ENCODE measurements at regions not wholly inside any gene's neighbourhood (a gene's known extent, or its start where the extent isn't known, plus 50 kb on each side); places are given as distances from the start of the nearest gene placed in this dataset.
"Not testable (repeated sequence)": the region's sequence is repeated elsewhere in the genome, so short reads cannot be mapped to it uniquely, and the experiment has no call there.

- no peak for DNase-seq
Measured at GRCh38 chrX:110964786-110965185, 131.2 kb upstream of the PAK3 start.

GRCh38 chrX:110962451-110962850 is 133.5 kb upstream of the PAK3 start:
- DNase-seq, result no peak

GRCh38 chrX:110955706-110956105 is 140.3 kb upstream of the PAK3 start:
- no peak for DNase-seq

- no peak for DNase-seq
Measured at GRCh38 chrX:110954428-110955100, 141.4 kb upstream of the PAK3 start.

- DNase-seq, result no peak
Measured at GRCh38 chrX:110951472-110952269, 144.3 kb upstream of the PAK3 start.

GRCh38 chrX:110944751-110945675 is 149.4 kb upstream of the CHRDL1 start:
- DNase-seq, result no peak

- no peak for DNase-seq
Measured at GRCh38 chrX:110944311-110944750, 148.7 kb upstream of the CHRDL1 start.

- no peak for DNase-seq
Measured at GRCh38 chrX:110941906-110942305, 146.3 kb upstream of the CHRDL1 start.

- no peak for DNase-seq
Measured at GRCh38 chrX:110938977-110939732, 143.5 kb upstream of the CHRDL1 start.

- DNase-seq, result no peak
Measured at GRCh38 chrX:110924871-110925270, 129.3 kb upstream of the CHRDL1 start.

GRCh38 chrX:110920991-110921390 is 125.4 kb upstream of the CHRDL1 start:
- no peak for DNase-seq

- DNase-seq, result no peak
Measured at GRCh38 chrX:110915570-110915969, 120.0 kb upstream of the CHRDL1 start.

GRCh38 chrX:110915111-110915510 is 119.5 kb upstream of the CHRDL1 start:
- no peak for DNase-seq

GRCh38 chrX:110914281-110914680 is 118.7 kb upstream of the CHRDL1 start:
- DNase-seq, result no peak

GRCh38 chrX:110904747-110905146 is 109.1 kb upstream of the CHRDL1 start:
- not testable (repeated sequence) for DNase-seq

- DNase-seq, result no peak
Measured at GRCh38 chrX:110881971-110882370, 86.4 kb upstream of the CHRDL1 start.

- no peak for DNase-seq
Measured at GRCh38 chrX:110877326-110877725, 81.7 kb upstream of the CHRDL1 start.

GRCh38 chrX:110871839-110872238 is 76.2 kb upstream of the CHRDL1 start:
- no peak for DNase-seq

GRCh38 chrX:110866421-110866820 is 70.8 kb upstream of the CHRDL1 start:
- DNase-seq, result no peak

- no peak for DNase-seq
Measured at GRCh38 chrX:110863883-110864282, 68.3 kb upstream of the CHRDL1 start.

- no peak for DNase-seq
Measured at GRCh38 chrX:110858565-110858964, 62.9 kb upstream of the CHRDL1 start.

GRCh38 chrX:110853610-110854009 is 58.0 kb upstream of the CHRDL1 start:
- no peak for DNase-seq

GRCh38 chrX:110852180-110852579 is 56.6 kb upstream of the CHRDL1 start:
- DNase-seq, result no peak

Data from stimulated activated CD4-positive, alpha-beta T cell treated with anti-CD3 and anti-CD28 coated beads, Interleukin-12 subunit alpha, Interleukin-12 subunit beta, amount 100 ng/mL, for 4 hours (primary cell).